RWPE1 (cell line): ENCODE measurements at regions not wholly inside any gene's neighbourhood (a gene's known extent, or its start where the extent isn't known, plus 50 kb on each side); places are given as distances from the start of the nearest gene placed in this dataset.

ENCODE experiments used
- CTCF ChIA-PET: fragments of 350-600 bp; sonication (Branson Sonifier 250); formaldehyde crosslinking; extraction: SDS; loops from one replicate; lab custom pipeline; 2021; lab: Yijun Ruan, JAX
- POLR2A ChIA-PET: fragments of 400-600 bp; formaldehyde crosslinking; extraction: SDS; loops from one replicate; lab custom pipeline; 2020; ENCODE audit warnings: antibody characterized with exemption; ENCODE audit not compliant: low non-redundant PET; lab: Yijun Ruan, JAX
- DNase-seq: peaks from one replicate; pipeline ENCODE4 v3.0.0; 2012; ENCODE audit warnings: low spot score
- H3K27ac ChIP-seq: fragments of 450-650 bp; 2 replicates; pipeline ENCODE4 v1.5.1; 2017
- TF ChIP-seq, protein P1 (sequence below): fragments of 450-650 bp; conservative IDR thresholded peaks from 2 replicates; pipeline ENCODE4 v1.5.1; 2017; ENCODE audit warnings: low read depth, mild to moderate bottlenecking

DNA sequence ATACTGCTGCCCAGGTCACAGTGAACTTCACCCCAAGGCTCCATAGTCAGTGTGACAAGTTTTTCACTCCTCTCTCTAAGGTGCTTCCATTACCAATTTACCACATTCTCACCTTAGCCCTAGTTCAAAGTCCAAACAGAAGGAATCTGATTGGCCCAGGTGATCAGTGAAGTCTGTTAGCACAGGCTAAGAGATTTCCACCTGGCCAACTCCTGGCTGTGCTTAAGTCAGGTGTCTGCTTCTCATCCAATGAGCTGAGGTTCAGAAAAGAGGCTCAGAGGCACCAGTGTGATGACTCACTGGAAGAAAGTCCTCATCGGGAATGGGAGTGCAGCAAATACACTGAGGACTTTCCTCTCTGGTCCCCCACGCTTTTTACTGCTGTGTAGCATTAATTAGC, 164.4 kb upstream of the MGAT5 start:
- TF ChIP-seq, protein P1, sequence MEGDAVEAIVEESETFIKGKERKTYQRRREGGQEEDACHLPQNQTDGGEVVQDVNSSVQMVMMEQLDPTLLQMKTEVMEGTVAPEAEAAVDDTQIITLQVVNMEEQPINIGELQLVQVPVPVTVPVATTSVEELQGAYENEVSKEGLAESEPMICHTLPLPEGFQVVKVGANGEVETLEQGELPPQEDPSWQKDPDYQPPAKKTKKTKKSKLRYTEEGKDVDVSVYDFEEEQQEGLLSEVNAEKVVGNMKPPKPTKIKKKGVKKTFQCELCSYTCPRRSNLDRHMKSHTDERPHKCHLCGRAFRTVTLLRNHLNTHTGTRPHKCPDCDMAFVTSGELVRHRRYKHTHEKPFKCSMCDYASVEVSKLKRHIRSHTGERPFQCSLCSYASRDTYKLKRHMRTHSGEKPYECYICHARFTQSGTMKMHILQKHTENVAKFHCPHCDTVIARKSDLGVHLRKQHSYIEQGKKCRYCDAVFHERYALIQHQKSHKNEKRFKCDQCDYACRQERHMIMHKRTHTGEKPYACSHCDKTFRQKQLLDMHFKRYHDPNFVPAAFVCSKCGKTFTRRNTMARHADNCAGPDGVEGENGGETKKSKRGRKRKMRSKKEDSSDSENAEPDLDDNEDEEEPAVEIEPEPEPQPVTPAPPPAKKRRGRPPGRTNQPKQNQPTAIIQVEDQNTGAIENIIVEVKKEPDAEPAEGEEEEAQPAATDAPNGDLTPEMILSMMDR, result no peak
- ChIA-PET POLR2A (no interaction called here), CTCF (no interaction called here)
- DNase-seq, result no peak
- H3K27ac ChIP-seq, result no peak overlapping the region

DNA sequence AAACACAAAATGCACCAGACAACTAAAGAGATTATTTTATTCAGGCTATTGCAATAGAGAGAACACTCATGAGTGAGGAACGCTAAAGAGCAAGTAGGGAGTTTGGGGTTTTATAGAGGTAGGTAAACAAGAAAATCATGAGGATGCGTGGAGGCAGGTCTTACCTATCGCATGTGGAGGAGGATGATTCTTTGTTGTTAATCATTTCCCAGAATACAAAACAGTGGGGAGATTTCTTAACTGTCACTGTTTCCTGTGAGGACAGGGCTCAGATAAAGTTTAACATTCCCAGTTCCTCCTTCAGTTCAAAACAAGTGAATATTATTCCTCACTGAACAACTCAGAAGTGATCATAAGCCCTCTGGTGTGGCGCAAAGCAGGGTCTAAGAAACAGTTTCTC, 156.1 kb upstream of the MGAT5 start:
- DNase-seq, result no peak
- ChIA-PET CTCF (no interaction called here), POLR2A (no interaction called here)
- TF ChIP-seq, protein P1, result no peak
- no peak overlapping the region for H3K27ac ChIP-seq

DNA sequence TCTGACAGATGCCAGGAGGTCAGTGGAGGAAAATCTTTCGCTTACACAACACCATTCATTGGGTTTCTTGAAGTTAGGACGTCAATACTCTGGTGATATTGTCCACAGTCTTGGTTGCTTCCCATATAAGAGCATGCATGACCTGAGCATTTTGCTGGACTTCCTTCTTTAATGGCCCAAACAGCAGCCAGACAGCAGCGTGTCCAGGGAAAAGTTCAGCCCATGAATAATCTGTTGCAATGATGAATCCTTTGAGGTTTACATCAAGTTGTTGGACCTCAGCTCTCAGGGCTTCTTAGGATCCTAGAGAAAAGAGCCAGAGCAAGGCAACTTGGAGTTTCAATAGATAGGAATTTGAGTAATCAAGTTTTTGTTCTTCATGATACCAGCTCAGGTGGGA, 155.6 kb upstream of the MGAT5 start:
- DNase-seq, result no peak
- CTCF ChIA-PET, result no interaction called here
- H3K27ac ChIP-seq, result no peak overlapping the region
- POLR2A ChIA-PET, result no interaction called here
- TF ChIP-seq, protein P1, result no peak

DNA sequence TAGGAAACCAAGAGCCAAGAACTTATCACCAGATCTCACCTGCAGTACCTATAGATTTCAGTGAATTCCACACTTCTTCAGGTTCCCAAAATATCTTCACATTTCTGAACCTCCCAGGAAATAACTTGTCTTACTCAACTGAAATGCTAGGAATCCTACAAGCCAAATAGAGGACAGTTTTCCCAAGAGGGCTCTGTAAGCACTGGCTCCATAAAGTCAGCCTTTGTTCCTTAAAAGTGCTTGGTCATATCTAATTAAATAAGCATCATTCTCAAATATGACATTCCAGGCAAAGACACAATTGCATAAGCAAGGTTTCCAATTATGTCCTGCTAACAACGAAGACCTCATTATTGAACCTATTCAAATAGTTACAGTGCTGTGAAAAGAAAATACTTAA, 154.6 kb upstream of the MGAT5 start:
- ChIA-PET POLR2A (no interaction called here), CTCF (no interaction called here)
- TF ChIP-seq, protein P1, result no peak
- H3K27ac ChIP-seq, result no peak overlapping the region
- no peak for DNase-seq

DNA sequence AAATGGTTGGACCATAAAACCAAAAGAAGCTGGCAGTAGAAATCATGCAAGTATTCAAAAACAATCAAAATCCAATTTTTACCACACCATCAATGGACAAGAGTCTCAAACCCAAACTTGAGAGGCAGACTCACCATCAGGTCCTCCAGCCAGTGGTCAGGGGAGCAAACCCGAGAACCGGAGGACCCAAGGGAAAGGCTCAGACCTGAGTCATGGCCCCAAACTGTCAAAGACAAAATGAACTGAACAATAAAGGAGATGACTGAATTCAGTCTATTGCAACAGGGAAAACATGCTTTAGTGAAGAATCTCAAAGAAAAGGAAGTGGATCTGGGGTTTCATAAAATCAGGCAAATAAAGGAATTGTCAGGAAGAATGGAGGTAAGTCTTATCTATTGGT, 150.7 kb upstream of the MGAT5 start:
- ChIA-PET POLR2A (no interaction called here), CTCF (no interaction called here)
- TF ChIP-seq, protein P1, result no peak
- no peak for DNase-seq
- H3K27ac ChIP-seq, result no peak overlapping the region

DNA sequence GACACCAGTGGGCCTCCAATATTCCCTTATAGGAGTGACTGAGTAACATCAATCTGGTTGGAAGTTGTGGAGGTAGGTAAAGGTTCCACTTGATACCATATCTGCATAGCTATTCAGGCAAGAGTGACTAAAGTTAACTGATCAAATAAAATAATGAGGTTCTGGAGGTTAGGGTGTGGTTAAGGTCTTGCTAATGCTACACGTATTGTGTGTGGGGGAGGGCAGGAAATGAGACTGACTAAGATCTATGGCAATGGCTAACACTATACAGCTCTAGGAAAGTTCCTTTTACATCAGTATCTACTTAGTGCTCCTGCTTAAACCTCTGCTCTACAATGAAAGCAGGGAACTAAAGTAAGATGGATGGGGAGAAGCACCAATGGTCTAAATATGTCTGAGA, 149.1 kb upstream of the MGAT5 start:
- TF ChIP-seq, protein P1, result no peak
- POLR2A ChIA-PET, result no interaction called here
- CTCF ChIA-PET, result interaction anchor here (0.7 kb wide), 1 partner anchor 290 kb away, joined by 3 read pairs; no protein-coding TSS in a partner anchor
- H3K27ac ChIP-seq, result no peak overlapping the region
- DNase-seq, result no peak

DNA sequence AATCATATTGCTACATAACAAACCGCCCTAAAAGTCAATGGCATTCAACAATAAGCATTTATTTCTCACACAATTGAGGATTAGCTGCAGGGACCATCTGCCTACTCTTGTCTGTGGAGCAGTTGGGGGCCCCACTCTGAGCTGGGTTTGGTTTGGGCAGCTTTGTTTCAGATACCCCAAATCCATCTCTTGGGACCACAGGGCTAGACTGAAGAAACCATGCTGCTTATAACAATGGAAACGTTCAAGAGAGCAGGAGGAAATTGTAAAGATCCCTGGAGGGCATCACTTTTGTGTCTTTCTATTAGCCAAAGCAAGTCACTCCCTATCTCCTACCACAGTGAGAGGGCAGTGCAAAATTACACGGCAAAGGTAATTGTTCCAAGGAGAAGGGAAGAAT, 146.5 kb upstream of the MGAT5 start:
- TF ChIP-seq, protein P1, result no peak
- DNase-seq, result no peak
- CTCF ChIA-PET, result no interaction called here
- POLR2A ChIA-PET, result no interaction called here
- no peak overlapping the region for H3K27ac ChIP-seq
